Neural cell (in vitro differentiated cells): ENCODE measurements at regions not wholly inside any gene's neighbourhood (a gene's known extent, or its start where the extent isn't known, plus 50 kb on each side); places are given as distances from the start of the nearest gene placed in this dataset.

ENCODE experiments used
- CTCF ChIP-seq: fragments of 450-650 bp; IDR thresholded peaks from 2 replicates; pipeline ENCODE4 v1.5.1; 2014; ENCODE audit warnings: antibody characterized with exemption, mild to moderate bottlenecking, moderate library complexity; ENCODE audit not compliant: poor library complexity, severe bottlenecking
- EP300 ChIP-seq: fragments of 450-650 bp; conservative IDR thresholded peaks from 2 replicates; pipeline ENCODE4 v1.6.1; 2014; ENCODE audit warnings: antibody characterized with exemption, mild to moderate bottlenecking, moderate library complexity; ENCODE audit not compliant: poor library complexity, severe bottlenecking
- EZH2 ChIP-seq: fragments of 200-600, 300-800 bp; shearing (Covaris generic), sonication (generic); IDR thresholded peaks from 2 replicates; pipeline ENCODE4 v1.6.1; 2014; ENCODE audit warnings: antibody characterized with exemption, low read length, borderline replicate concordance, mild to moderate bottlenecking; ENCODE audit not compliant: insufficient read depth, poor library complexity, severe bottlenecking
- POLR2AphosphoS5 ChIP-seq: IDR thresholded peaks from 2 replicates; pipeline ENCODE4 v1.6.1; 2012
- RAD21 ChIP-seq: fragments of 450-650 bp; conservative IDR thresholded peaks from 2 replicates; pipeline ENCODE4 v1.6.1; 2014; ENCODE audit warnings: antibody characterized with exemption, mild to moderate bottlenecking, moderate library complexity
- REST ChIP-seq: IDR thresholded peaks from 2 replicates; pipeline ENCODE4 v1.6.1; 2012; ENCODE audit warnings: borderline replicate concordance
- SMC3 ChIP-seq: fragments of 450-650 bp; conservative IDR thresholded peaks from 2 replicates; pipeline ENCODE4 v1.6.1; 2014; ENCODE audit warnings: antibody characterized with exemption, mild to moderate bottlenecking, moderate library complexity; ENCODE audit not compliant: poor library complexity
- TAF1 ChIP-seq: IDR thresholded peaks from 2 replicates; pipeline ENCODE4 v1.6.1; 2012; ENCODE audit warnings: low read depth

GRCh38 chr3:31300456-31301443, 232.0 kb upstream of the STT3B start:
- TF ChIP-seq CTCF (no peak), RAD21 (no peak), EP300 (no peak), POLR2AphosphoS5 (no peak), REST (no peak), SMC3 (no peak), TAF1 (no peak), EZH2 (no peak)
